Body of pancreas (tissue), 4 donors: ENCODE measurements at regions not wholly inside any gene's neighbourhood (a gene's known extent, or its start where the extent isn't known, plus 50 kb on each side); places are given as distances from the start of the nearest gene placed in this dataset.

Experiments
- POLR2A ChIP-seq, 3 donors: fragments of 450-650 bp; IDR thresholded peaks; one replicate each; pipeline ENCODE4 v1.6.1; 2016; ENCODE audit warnings: antibody characterized with exemption in 3 of 3, mild to moderate bottlenecking in 2 of 3
- TF ChIP-seq, protein P1 (sequence below), 7 experiments: fragments of 450-650 bp in 4 of 7; fragments of 200-600 bp in 3 of 7; sonication (generic) in 3 of 7; IDR thresholded peaks; one replicate each; pipeline ENCODE4 v1.5.1; 2016 to 2019; ENCODE audit warnings: antibody characterized with exemption in 7 of 7

DNA sequence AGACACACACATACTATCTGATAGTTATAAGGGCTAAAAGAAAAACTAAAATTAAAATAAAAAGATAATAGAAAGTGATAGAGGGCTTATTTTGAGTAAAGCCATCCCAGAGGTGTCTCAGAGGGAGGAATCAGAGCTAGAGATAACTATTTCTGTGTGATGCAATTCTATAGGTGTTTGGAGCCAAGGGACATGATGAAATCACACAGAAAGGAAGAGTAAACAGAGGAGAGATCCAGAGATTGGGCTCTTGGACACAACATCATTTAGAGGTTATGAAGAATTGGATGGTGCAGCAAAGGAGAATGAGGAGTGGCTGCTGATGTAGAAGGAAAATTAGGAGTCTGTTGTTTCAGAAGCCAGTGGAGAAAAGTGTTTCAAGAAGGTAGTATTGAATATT, 393.5 kb downstream of the DIRAS2 start:
- TF ChIP-seq, protein P1, sequence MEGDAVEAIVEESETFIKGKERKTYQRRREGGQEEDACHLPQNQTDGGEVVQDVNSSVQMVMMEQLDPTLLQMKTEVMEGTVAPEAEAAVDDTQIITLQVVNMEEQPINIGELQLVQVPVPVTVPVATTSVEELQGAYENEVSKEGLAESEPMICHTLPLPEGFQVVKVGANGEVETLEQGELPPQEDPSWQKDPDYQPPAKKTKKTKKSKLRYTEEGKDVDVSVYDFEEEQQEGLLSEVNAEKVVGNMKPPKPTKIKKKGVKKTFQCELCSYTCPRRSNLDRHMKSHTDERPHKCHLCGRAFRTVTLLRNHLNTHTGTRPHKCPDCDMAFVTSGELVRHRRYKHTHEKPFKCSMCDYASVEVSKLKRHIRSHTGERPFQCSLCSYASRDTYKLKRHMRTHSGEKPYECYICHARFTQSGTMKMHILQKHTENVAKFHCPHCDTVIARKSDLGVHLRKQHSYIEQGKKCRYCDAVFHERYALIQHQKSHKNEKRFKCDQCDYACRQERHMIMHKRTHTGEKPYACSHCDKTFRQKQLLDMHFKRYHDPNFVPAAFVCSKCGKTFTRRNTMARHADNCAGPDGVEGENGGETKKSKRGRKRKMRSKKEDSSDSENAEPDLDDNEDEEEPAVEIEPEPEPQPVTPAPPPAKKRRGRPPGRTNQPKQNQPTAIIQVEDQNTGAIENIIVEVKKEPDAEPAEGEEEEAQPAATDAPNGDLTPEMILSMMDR (IDR thresholded peaks at IDR 0.05), result no peak
- TF ChIP-seq POLR2A (IDR thresholded peaks at IDR 0.05), result no peak
